ENCODE measurements at regions not wholly inside any gene's neighbourhood (a gene's known extent, or its start where the extent isn't known, plus 50 kb on each side); places are given as distances from the start of the nearest gene placed in this dataset.

- Mint-ChIP-seq H3K4me3 (ENCODE audit: unreplicated experiment) (no peak overlapping the region), H3K4me1 (ENCODE audit: unreplicated experiment) (no peaks in the 10 kb centered on the region), H3K9me3 (ENCODE audit: unreplicated experiment) (no peaks in the 10 kb centered on the region), H3K36me3 (ENCODE audit: unreplicated experiment) (no peaks in the 10 kb centered on the region), H3K27ac (ENCODE audit: unreplicated experiment) (no peak overlapping the region), H3K27me3 (ENCODE audit: unreplicated experiment) (peaks cover 2% of the 10 kb centered on the region)
- no peak for TF ChIP-seq CTCF (IDR thresholded peaks at IDR 0.05)
- DNase-seq (ENCODE audit: extremely low spot score, unreplicated experiment): no peak
Measured at GRCh38 chr16:60246086-60246485, 1512.0 kb upstream of the GOT2 start.

GRCh38 chr16:60241671-60242070 is 1507.6 kb upstream of the GOT2 start:
- no peak for DNase-seq (ENCODE audit: extremely low spot score, unreplicated experiment)
- Mint-ChIP-seq H3K4me3 (ENCODE audit: unreplicated experiment) (no peak overlapping the region), H3K36me3 (ENCODE audit: unreplicated experiment) (no peaks in the 10 kb centered on the region), H3K9me3 (ENCODE audit: unreplicated experiment) (no peaks in the 10 kb centered on the region), H3K27ac (ENCODE audit: unreplicated experiment) (no peak overlapping the region), H3K27me3 (ENCODE audit: unreplicated experiment) (peaks cover 2% of the 10 kb centered on the region), H3K4me1 (ENCODE audit: unreplicated experiment) (no peaks in the 10 kb centered on the region)
- TF ChIP-seq CTCF (IDR thresholded peaks at IDR 0.05): no peak

GRCh38 chr16:60230666-60231065 is 1496.5 kb upstream of the GOT2 start:
- no peak for DNase-seq (ENCODE audit: extremely low spot score, unreplicated experiment)
- H3K4me3 Mint-ChIP-seq (ENCODE audit: unreplicated experiment): no peak overlapping the region
- H3K4me1 Mint-ChIP-seq (ENCODE audit: unreplicated experiment): peaks cover 2% of the 10 kb centered on the region
- peaks cover 3% of the 10 kb centered on the region for H3K27me3 Mint-ChIP-seq (ENCODE audit: unreplicated experiment)
- H3K27ac Mint-ChIP-seq (ENCODE audit: unreplicated experiment): no peak overlapping the region
- no peaks in the 10 kb centered on the region for H3K36me3 Mint-ChIP-seq (ENCODE audit: unreplicated experiment)
- no peak for TF ChIP-seq CTCF (IDR thresholded peaks at IDR 0.05)
- H3K9me3 Mint-ChIP-seq (ENCODE audit: unreplicated experiment): peaks cover 8% of the 10 kb centered on the region

GRCh38 chr16:60225541-60225940 is 1491.4 kb upstream of the GOT2 start:
- H3K27me3 Mint-ChIP-seq (ENCODE audit: unreplicated experiment): peaks cover 7% of the 10 kb centered on the region
- H3K4me3 Mint-ChIP-seq (ENCODE audit: unreplicated experiment): no peak overlapping the region
- DNase-seq (ENCODE audit: extremely low spot score, unreplicated experiment): no peak
- no peak overlapping the region for H3K27ac Mint-ChIP-seq (ENCODE audit: unreplicated experiment)
- peaks cover 1% of the 10 kb centered on the region for H3K4me1 Mint-ChIP-seq (ENCODE audit: unreplicated experiment)
- no peaks in the 10 kb centered on the region for H3K36me3 Mint-ChIP-seq (ENCODE audit: unreplicated experiment)
- no peak for TF ChIP-seq CTCF (IDR thresholded peaks at IDR 0.05)
- H3K9me3 Mint-ChIP-seq (ENCODE audit: unreplicated experiment): peaks cover 4% of the 10 kb centered on the region

- Mint-ChIP-seq H3K4me3 (ENCODE audit: unreplicated experiment) (no peak overlapping the region), H3K4me1 (ENCODE audit: unreplicated experiment) (no peaks in the 10 kb centered on the region), H3K36me3 (ENCODE audit: unreplicated experiment) (no peaks in the 10 kb centered on the region), H3K9me3 (ENCODE audit: unreplicated experiment) (peaks cover 4% of the 10 kb centered on the region), H3K27ac (ENCODE audit: unreplicated experiment) (no peak overlapping the region), H3K27me3 (ENCODE audit: unreplicated experiment) (no peaks in the 10 kb centered on the region)
- no peak for DNase-seq (ENCODE audit: extremely low spot score, unreplicated experiment)
- TF ChIP-seq CTCF (IDR thresholded peaks at IDR 0.05): no peak
Measured at GRCh38 chr16:60217787-60218186, 1483.7 kb upstream of the GOT2 start.
